ENCODE measurements at regions not wholly inside any gene's neighbourhood (a gene's known extent, or its start where the extent isn't known, plus 50 kb on each side); places are given as distances from the start of the nearest gene placed in this dataset.

DNA sequence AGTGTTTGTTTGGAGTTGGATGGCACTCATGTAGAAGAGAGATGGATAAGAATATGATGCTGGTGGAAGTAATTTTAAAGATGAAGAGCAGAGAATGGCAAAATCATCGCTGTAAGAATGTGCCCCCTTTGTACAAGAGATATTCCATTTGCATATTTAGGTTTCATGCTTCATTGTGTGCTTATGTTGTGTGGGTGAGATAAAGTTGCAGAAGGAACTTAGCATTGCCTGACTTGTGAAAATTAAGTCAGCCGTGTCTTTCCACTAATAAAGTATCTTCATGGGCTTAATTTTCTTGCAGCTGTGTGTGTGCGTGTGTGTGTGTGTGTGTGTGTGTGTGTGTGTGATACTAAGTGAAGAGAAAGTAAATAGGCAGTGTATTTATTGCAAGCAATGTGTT is 381.9 kb downstream of the OTUD1 start:
- no peak overlapping the region for H3K4me2 ChIP-seq (ENCODE audit: low read length)
- H3K36me3 ChIP-seq (replicated peaks; ENCODE audit: low read depth, low read length): no peaks in the 10 kb centered on the region
- H3K9me3 ChIP-seq (ENCODE audit: insufficient read depth, low read length): no peaks in the 10 kb centered on the region
- no peaks in the 10 kb centered on the region for H3K79me2 ChIP-seq (ENCODE audit: low read length)
- no peaks in the 10 kb centered on the region for H3K4me1 ChIP-seq (ENCODE audit: low read length)
- TF ChIP-seq EZH2phosphoT487 (IDR thresholded peaks at IDR 0.05; ENCODE audit: low read depth): no peak
- TF ChIP-seq, protein P1, sequence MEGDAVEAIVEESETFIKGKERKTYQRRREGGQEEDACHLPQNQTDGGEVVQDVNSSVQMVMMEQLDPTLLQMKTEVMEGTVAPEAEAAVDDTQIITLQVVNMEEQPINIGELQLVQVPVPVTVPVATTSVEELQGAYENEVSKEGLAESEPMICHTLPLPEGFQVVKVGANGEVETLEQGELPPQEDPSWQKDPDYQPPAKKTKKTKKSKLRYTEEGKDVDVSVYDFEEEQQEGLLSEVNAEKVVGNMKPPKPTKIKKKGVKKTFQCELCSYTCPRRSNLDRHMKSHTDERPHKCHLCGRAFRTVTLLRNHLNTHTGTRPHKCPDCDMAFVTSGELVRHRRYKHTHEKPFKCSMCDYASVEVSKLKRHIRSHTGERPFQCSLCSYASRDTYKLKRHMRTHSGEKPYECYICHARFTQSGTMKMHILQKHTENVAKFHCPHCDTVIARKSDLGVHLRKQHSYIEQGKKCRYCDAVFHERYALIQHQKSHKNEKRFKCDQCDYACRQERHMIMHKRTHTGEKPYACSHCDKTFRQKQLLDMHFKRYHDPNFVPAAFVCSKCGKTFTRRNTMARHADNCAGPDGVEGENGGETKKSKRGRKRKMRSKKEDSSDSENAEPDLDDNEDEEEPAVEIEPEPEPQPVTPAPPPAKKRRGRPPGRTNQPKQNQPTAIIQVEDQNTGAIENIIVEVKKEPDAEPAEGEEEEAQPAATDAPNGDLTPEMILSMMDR (IDR thresholded peaks at IDR 0.05; ENCODE audit: low read depth, low read length): no peak
- no peak overlapping the region for H3K9ac ChIP-seq (ENCODE audit: low read length)
- no peaks in the 10 kb centered on the region for H4K20me1 ChIP-seq (ENCODE audit: insufficient read depth, low read length)
- no peaks in the 10 kb centered on the region for H3K27me3 ChIP-seq (ENCODE audit: low read depth, low read length)
- H3K27ac ChIP-seq (ENCODE audit: low read length): no peak overlapping the region
- H3K4me3 ChIP-seq (ENCODE audit: low read length): no peak overlapping the region
- H2AFZ ChIP-seq (ENCODE audit: low read depth, low read length): no peak overlapping the region

DNA sequence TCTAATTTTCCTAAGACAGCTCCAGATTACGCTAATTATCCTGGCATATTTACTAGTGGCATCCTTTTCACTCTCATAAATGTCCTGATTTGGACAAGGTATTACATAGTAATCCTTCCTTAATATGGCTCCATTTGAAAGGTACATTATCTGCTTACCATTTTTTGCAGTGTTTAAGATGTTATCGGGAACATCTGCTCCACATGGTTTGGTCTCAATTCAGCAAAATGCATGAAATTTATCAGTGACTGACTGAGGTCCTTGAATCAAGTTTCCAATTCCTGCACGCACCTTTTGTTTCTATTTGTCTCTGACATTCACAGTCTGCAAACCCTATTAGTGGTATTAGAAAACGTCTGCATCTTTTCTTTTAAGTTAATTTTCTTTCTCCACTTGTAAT is 384.1 kb upstream of the KIAA1217 start:
- H3K4me3 ChIP-seq (ENCODE audit: low read length): no peak overlapping the region
- H4K20me1 ChIP-seq (ENCODE audit: insufficient read depth, low read length): no peaks in the 10 kb centered on the region
- no peaks in the 10 kb centered on the region for H3K36me3 ChIP-seq (replicated peaks; ENCODE audit: low read depth, low read length)
- no peak overlapping the region for H3K9ac ChIP-seq (ENCODE audit: low read length)
- H3K9me3 ChIP-seq (ENCODE audit: insufficient read depth, low read length): no peaks in the 10 kb centered on the region
- no peak overlapping the region for H3K27ac ChIP-seq (ENCODE audit: low read length)
- H3K4me2 ChIP-seq (ENCODE audit: low read length): no peak overlapping the region
- H3K27me3 ChIP-seq (ENCODE audit: low read depth, low read length): no peaks in the 10 kb centered on the region
- H3K4me1 ChIP-seq (ENCODE audit: low read length): no peaks in the 10 kb centered on the region
- H3K79me2 ChIP-seq (ENCODE audit: low read length): no peaks in the 10 kb centered on the region
- no peak for TF ChIP-seq EZH2phosphoT487 (IDR thresholded peaks at IDR 0.05; ENCODE audit: low read depth)
- TF ChIP-seq, protein P1 (IDR thresholded peaks at IDR 0.05; ENCODE audit: low read depth, low read length): no peak
- no peak overlapping the region for H2AFZ ChIP-seq (ENCODE audit: low read depth, low read length)

DNA sequence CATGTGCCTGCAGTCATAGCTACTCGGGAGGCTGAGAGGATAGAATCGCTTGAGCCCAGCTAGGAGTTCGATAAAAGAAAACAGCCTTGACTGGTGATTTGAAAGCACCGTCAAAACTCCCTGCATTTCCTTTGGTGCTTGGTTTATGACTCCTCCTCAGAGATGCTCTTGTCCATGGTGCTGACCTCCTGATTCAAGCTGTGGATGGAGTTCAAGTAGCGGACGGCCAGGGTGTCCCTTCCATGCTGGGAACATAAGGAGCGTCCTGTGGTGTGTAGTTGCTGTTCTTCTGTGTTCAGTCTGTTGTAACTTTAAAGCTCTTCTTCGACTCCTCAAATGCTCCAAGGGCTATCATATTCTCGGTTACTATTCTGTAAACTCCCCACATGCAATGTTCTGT is 382.5 kb upstream of the KIAA1217 start:
- H3K27me3 ChIP-seq (ENCODE audit: low read depth, low read length): no peaks in the 10 kb centered on the region
- no peak overlapping the region for H2AFZ ChIP-seq (ENCODE audit: low read depth, low read length)
- no peaks in the 10 kb centered on the region for H3K4me1 ChIP-seq (ENCODE audit: low read length)
- no peaks in the 10 kb centered on the region for H3K9me3 ChIP-seq (ENCODE audit: insufficient read depth, low read length)
- H3K4me3 ChIP-seq (ENCODE audit: low read length): no peak overlapping the region
- no peak overlapping the region for H3K4me2 ChIP-seq (ENCODE audit: low read length)
- no peak overlapping the region for H3K9ac ChIP-seq (ENCODE audit: low read length)
- no peak overlapping the region for H3K27ac ChIP-seq (ENCODE audit: low read length)
- no peaks in the 10 kb centered on the region for H3K79me2 ChIP-seq (ENCODE audit: low read length)
- no peaks in the 10 kb centered on the region for H3K36me3 ChIP-seq (replicated peaks; ENCODE audit: low read depth, low read length)
- TF ChIP-seq EZH2phosphoT487 (IDR thresholded peaks at IDR 0.05; ENCODE audit: low read depth): no peak
- TF ChIP-seq, protein P1 (IDR thresholded peaks at IDR 0.05; ENCODE audit: low read depth, low read length): no peak
- no peaks in the 10 kb centered on the region for H4K20me1 ChIP-seq (ENCODE audit: insufficient read depth, low read length)

DNA sequence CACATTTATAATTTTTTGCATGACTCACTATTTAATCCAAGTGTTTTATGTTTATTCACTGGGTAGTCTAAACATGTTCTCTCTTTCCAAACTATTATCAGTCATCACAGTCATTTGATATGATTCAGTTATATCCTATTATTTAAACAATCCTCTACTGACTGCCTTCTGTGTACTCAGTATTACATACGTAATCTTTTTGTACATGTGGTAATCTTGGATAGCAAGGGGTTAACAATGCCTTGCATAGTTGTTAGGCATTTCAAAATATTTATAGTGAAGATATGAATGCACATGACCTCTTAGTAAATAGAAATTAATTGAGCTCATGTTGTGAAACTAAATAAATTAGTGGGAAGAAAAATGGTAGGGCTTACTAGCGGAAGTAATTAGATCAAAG is 379.4 kb upstream of the KIAA1217 start:
- TF ChIP-seq EZH2phosphoT487 (IDR thresholded peaks at IDR 0.05; ENCODE audit: low read depth): no peak
- TF ChIP-seq, protein P1 (IDR thresholded peaks at IDR 0.05; ENCODE audit: low read depth, low read length): no peak
- Histone ChIP-seq H3K27ac (ENCODE audit: low read length) (no peak overlapping the region), H3K4me1 (ENCODE audit: low read length) (no peaks in the 10 kb centered on the region)

More for the DNA sequence above, 379.4 kb upstream of the KIAA1217 start:
- Histone ChIP-seq H3K79me2 (ENCODE audit: low read length) (no peaks in the 10 kb centered on the region), H4K20me1 (ENCODE audit: insufficient read depth, low read length) (no peaks in the 10 kb centered on the region), H3K9me3 (ENCODE audit: insufficient read depth, low read length) (no peaks in the 10 kb centered on the region), H3K4me3 (ENCODE audit: low read length) (no peak overlapping the region), H3K27me3 (ENCODE audit: low read depth, low read length) (no peaks in the 10 kb centered on the region), H3K36me3 (replicated peaks; ENCODE audit: low read depth, low read length) (no peaks in the 10 kb centered on the region), H3K4me2 (ENCODE audit: low read length) (no peak overlapping the region), H2AFZ (ENCODE audit: low read depth, low read length) (no peak overlapping the region), H3K9ac (ENCODE audit: low read length) (no peak overlapping the region)
